CD4-positive, alpha-beta memory T cell (primary cell): ENCODE measurements at regions not wholly inside any gene's neighbourhood (a gene's known extent, or its start where the extent isn't known, plus 50 kb on each side); places are given as distances from the start of the nearest gene placed in this dataset.

Experiments used
- CTCF ChIA-PET: fragments of 350-600 bp; sonication (Branson Sonifier 250); formaldehyde crosslinking; loops from one replicate; lab custom pipeline; 2021; ENCODE audit warnings: inconsistent platforms; ENCODE audit not compliant: partially characterized antibody; lab: Charles Lee
- POLR2A ChIA-PET: fragments of 350-600 bp; sonication (Branson Sonifier 250); formaldehyde crosslinking; loops from one replicate; lab custom pipeline; 2021; ENCODE audit not compliant: partially characterized antibody; lab: Charles Lee
- DNase-seq, 5 donors: peaks; one replicate each; pipeline versions ENCODE4 v3.0.0 to v3.0.0-alpha.2; 2020 to 2022; ENCODE audit warnings: mixed read lengths in 1 of 5
- H3K27ac ChIP-seq: one replicate; pipeline ENCODE4 v1.7.0; 2013; ENCODE audit warnings: low read depth, low read length
- H3K27me3 ChIP-seq: 2 replicates; pipeline ENCODE4 v1.7.0; 2013; ENCODE audit warnings: mild to moderate bottlenecking, low read length, moderate library complexity; ENCODE audit not compliant: insufficient read depth
- H3K36me3 ChIP-seq: 2 replicates; pipeline ENCODE4 v1.7.0; 2013; ENCODE audit warnings: mild to moderate bottlenecking, low read length, moderate library complexity; ENCODE audit not compliant: insufficient read depth
- H3K4me1 ChIP-seq: 2 replicates; pipeline ENCODE4 v1.7.0; 2013; ENCODE audit warnings: mild to moderate bottlenecking, low read length, moderate library complexity; ENCODE audit not compliant: insufficient read depth
- H3K4me3 ChIP-seq, 2 donors: one replicate each; pipeline ENCODE4 v1.7.0; 2013; ENCODE audit warnings: low read length in 2 of 2, mild to moderate bottlenecking in 1 of 2
- H3K9me3 ChIP-seq, 2 donors: one replicate each; pipeline ENCODE4 v1.7.0; 2013; ENCODE audit warnings: low read length in 2 of 2, control low read depth in 1 of 2; ENCODE audit not compliant: control insufficient read depth in 1 of 2
- H3K27ac Mint-ChIP-seq, 7 donors: one replicate each; pipeline ENCODE4 v1.8.0; 2020 to 2021; ENCODE audit warnings: mixed read lengths in 7 of 7, mild to moderate bottlenecking in 6 of 7, inconsistent platforms in 3 of 7, moderate library complexity in 3 of 7
- H3K27me3 Mint-ChIP-seq, 2 donors: one replicate each; pipeline ENCODE4 v1.8.0; 2020 to 2021; ENCODE audit warnings: mixed read lengths in 2 of 2
- H3K36me3 Mint-ChIP-seq, 2 donors: one replicate each; pipeline ENCODE4 v1.8.0; 2020 to 2021; ENCODE audit warnings: mixed read lengths in 2 of 2, inconsistent platforms in 1 of 2, mild to moderate bottlenecking in 1 of 2
- H3K4me1 Mint-ChIP-seq, 4 donors: one replicate each; pipeline ENCODE4 v1.8.0; 2020 to 2021; ENCODE audit warnings: mixed read lengths in 4 of 4, mild to moderate bottlenecking in 1 of 4
- H3K4me3 Mint-ChIP-seq, 8 donors: one replicate each; pipeline ENCODE4 v1.8.0; 2020 to 2021; ENCODE audit warnings: mixed read lengths in 8 of 8, mild to moderate bottlenecking in 7 of 8, moderate library complexity in 6 of 8, inconsistent platforms in 3 of 8
- H3K9me3 Mint-ChIP-seq, 8 donors: one replicate each; pipeline ENCODE4 v1.8.0; 2020 to 2021; ENCODE audit warnings: mixed read lengths in 8 of 8, mild to moderate bottlenecking in 5 of 8, inconsistent platforms in 3 of 8, moderate library complexity in 1 of 8
- intact Hi-C: fragments of 100-400 bp; cut with micrococcal nuclease; formaldehyde crosslinking; loops from one replicate; pipeline ENCODE4 v1.15.1; 2023

GRCh38 chr15:70395164-70395563, 297.4 kb upstream of the TLE3 start:
- Mint-ChIP-seq H3K27me3 (peaks cover 0 to 6% of the 10 kb centered on the region in 2 donors), H3K4me3 (no peak overlapping the region), H3K9me3 (peaks cover 0 to 2% (median 0%) of the 10 kb centered on the region in 8 donors), H3K27ac (no peak overlapping the region), H3K36me3 (no peaks in the 10 kb centered on the region), H3K4me1 (no peaks in the 10 kb centered on the region)
- CTCF ChIA-PET, result no interaction called here
- Histone ChIP-seq H3K9me3 (no peaks in the 10 kb centered on the region), H3K27ac (no peak overlapping the region), H3K4me3 (no peak overlapping the region), H3K27me3 (no peaks in the 10 kb centered on the region), H3K4me1 (no peaks in the 10 kb centered on the region), H3K36me3 (no peaks in the 10 kb centered on the region)
- intact Hi-C loops, result no loop called here
- DNase-seq, result no peak
- POLR2A ChIA-PET, result no interaction called here

GRCh38 chr15:70390723-70391122, 293.0 kb upstream of the TLE3 start:
- intact Hi-C loops, result no loop called here

GRCh38 chr15:70387993-70388392, 290.3 kb upstream of the TLE3 start:
- DNase-seq, result no peak
- no peak overlapping the region for H3K27ac Mint-ChIP-seq
- Histone ChIP-seq H3K4me1 (no peaks in the 10 kb centered on the region), H3K4me3 (no peak overlapping the region), H3K27ac (no peak overlapping the region), H3K27me3 (no peaks in the 10 kb centered on the region), H3K9me3 (no peaks in the 10 kb centered on the region), H3K36me3 (no peaks in the 10 kb centered on the region)
- intact Hi-C loops, result no loop called here
- peaks cover 0 to 2% (median 0%) of the 10 kb centered on the region in 8 donors for H3K9me3 Mint-ChIP-seq
- ChIA-PET POLR2A (no interaction called here), CTCF (no interaction called here)
- H3K4me3 Mint-ChIP-seq, result no peak overlapping the region
- H3K27me3 Mint-ChIP-seq, result no peaks in the 10 kb centered on the region
- H3K36me3 Mint-ChIP-seq, result no peaks in the 10 kb centered on the region
- H3K4me1 Mint-ChIP-seq, result no peaks in the 10 kb centered on the region

More at GRCh38 chr15:70390723-70391122, 293.0 kb upstream of the TLE3 start:
- POLR2A ChIA-PET, result no interaction called here
- H3K27me3 ChIP-seq, result no peaks in the 10 kb centered on the region
- Mint-ChIP-seq H3K9me3 (peaks cover 0 to 2% (median 0%) of the 10 kb centered on the region in 8 donors), H3K27me3 (no peaks in the 10 kb centered on the region), H3K36me3 (no peaks in the 10 kb centered on the region), H3K4me3 (no peak overlapping the region), H3K27ac (no peak overlapping the region), H3K4me1 (no peaks in the 10 kb centered on the region)
- H3K4me3 ChIP-seq, result no peak overlapping the region
- no peak overlapping the region for H3K27ac ChIP-seq
- CTCF ChIA-PET, result interaction anchor here (1.6 kb wide), 1 partner anchor 9 kb away, joined by 5 read pairs; no protein-coding TSS in a partner anchor
- H3K9me3 ChIP-seq, result no peaks in the 10 kb centered on the region
- no peaks in the 10 kb centered on the region for H3K36me3 ChIP-seq
- no peaks in the 10 kb centered on the region for H3K4me1 ChIP-seq
- DNase-seq, result no peak

- H3K9me3 ChIP-seq, result no peaks in the 10 kb centered on the region
- intact Hi-C loops, result no loop called here
- no peak overlapping the region for H3K4me3 Mint-ChIP-seq
- ChIA-PET CTCF (no interaction called here), POLR2A (no interaction called here)
- no peaks in the 10 kb centered on the region for H3K27me3 ChIP-seq
- H3K4me3 ChIP-seq, result no peak overlapping the region
- H3K36me3 Mint-ChIP-seq, result no peaks in the 10 kb centered on the region
- no peak overlapping the region for H3K27ac Mint-ChIP-seq
- H3K4me1 Mint-ChIP-seq, result no peaks in the 10 kb centered on the region
- H3K27me3 Mint-ChIP-seq, result no peaks in the 10 kb centered on the region
- no peak for DNase-seq
- no peaks in the 10 kb centered on the region for H3K36me3 ChIP-seq
- no peaks in the 10 kb centered on the region for H3K4me1 ChIP-seq
- peaks cover 0 to 4% (median 0%) of the 10 kb centered on the region in 8 donors for H3K9me3 Mint-ChIP-seq
- H3K27ac ChIP-seq, result no peak overlapping the region
Measured at GRCh38 chr15:70387081-70387480, 289.4 kb upstream of the TLE3 start.

- H3K4me3 ChIP-seq, result no peak overlapping the region
- H3K27me3 Mint-ChIP-seq, result no peaks in the 10 kb centered on the region
- peaks cover 0 to 9% (median 0%) of the 10 kb centered on the region in 8 donors for H3K9me3 Mint-ChIP-seq
- no peaks in the 10 kb centered on the region for H3K9me3 ChIP-seq
- ChIA-PET CTCF (no interaction called here), POLR2A (no interaction called here)
- no peaks in the 10 kb centered on the region for H3K4me1 Mint-ChIP-seq
- no peak overlapping the region for H3K27ac ChIP-seq
- intact Hi-C loops, result no loop called here
- no peak overlapping the region for H3K27ac Mint-ChIP-seq
- no peaks in the 10 kb centered on the region for H3K4me1 ChIP-seq
- no peak for DNase-seq
- no peak overlapping the region for H3K4me3 Mint-ChIP-seq
- H3K27me3 ChIP-seq, result no peaks in the 10 kb centered on the region
- no peaks in the 10 kb centered on the region for H3K36me3 Mint-ChIP-seq
- no peaks in the 10 kb centered on the region for H3K36me3 ChIP-seq
Measured at GRCh38 chr15:70385711-70386110, 288.0 kb upstream of the TLE3 start.

GRCh38 chr15:70385052-70385451, 287.3 kb upstream of the TLE3 start:
- Mint-ChIP-seq H3K4me1 (no peaks in the 10 kb centered on the region), H3K36me3 (no peaks in the 10 kb centered on the region), H3K9me3 (peaks cover 0 to 9% (median 0%) of the 10 kb centered on the region in 8 donors), H3K4me3 (no peak overlapping the region), H3K27me3 (no peaks in the 10 kb centered on the region), H3K27ac (no peak overlapping the region)
- Histone ChIP-seq H3K27ac (no peak overlapping the region), H3K9me3 (no peaks in the 10 kb centered on the region), H3K27me3 (no peaks in the 10 kb centered on the region), H3K36me3 (no peaks in the 10 kb centered on the region), H3K4me1 (no peaks in the 10 kb centered on the region), H3K4me3 (no peak overlapping the region)
- CTCF ChIA-PET, result no interaction called here
- POLR2A ChIA-PET, result no interaction called here
- no peak for DNase-seq
- intact Hi-C loops, result no loop called here

- Histone ChIP-seq H3K27me3 (no peaks in the 10 kb centered on the region), H3K9me3 (no peaks in the 10 kb centered on the region), H3K36me3 (no peaks in the 10 kb centered on the region), H3K27ac (no peak overlapping the region), H3K4me3 (no peak overlapping the region), H3K4me1 (no peaks in the 10 kb centered on the region)
- Mint-ChIP-seq H3K4me1 (no peaks in the 10 kb centered on the region), H3K36me3 (no peaks in the 10 kb centered on the region), H3K27me3 (no peaks in the 10 kb centered on the region), H3K4me3 (no peak overlapping the region), H3K9me3 (peaks cover 0 to 9% (median 0%) of the 10 kb centered on the region in 8 donors), H3K27ac (no peak overlapping the region)
- CTCF ChIA-PET, result no interaction called here
- no peak for DNase-seq
- intact Hi-C loops, result no loop called here
- POLR2A ChIA-PET, result no interaction called here
Measured at GRCh38 chr15:70383856-70384255, 286.1 kb upstream of the TLE3 start.
